ENCODE measurements at regions not wholly inside any gene's neighbourhood (a gene's known extent, or its start where the extent isn't known, plus 50 kb on each side); places are given as distances from the start of the nearest gene placed in this dataset.

- no peak for TF ChIP-seq EZH2phosphoT487 (IDR thresholded peaks at IDR 0.05; ENCODE audit: borderline replicate concordance, low read length)
- no peak for TF ChIP-seq CTCF (IDR thresholded peaks at IDR 0.05; ENCODE audit: low read depth, low read length, poor library complexity, severe bottlenecking)
Measured at GRCh38 chr3:177494216-177494615, 296.9 kb upstream of the TBL1XR1 start.
